CD14-positive monocyte (primary cell): ENCODE measurements at regions not wholly inside any gene's neighbourhood (a gene's known extent, or its start where the extent isn't known, plus 50 kb on each side); places are given as distances from the start of the nearest gene placed in this dataset.

Experiments used
- DNase-seq, 3 donors: peaks; one replicate each; pipeline ENCODE4 v3.0.0-alpha.2; 2011 to 2022
- H2AFZ ChIP-seq: 2 replicates; pipeline ENCODE4 v1.6.0; 2012; ENCODE audit warnings: mild to moderate bottlenecking, low read depth, low read length, inconsistent platforms; ENCODE audit not compliant: insufficient read depth, poor library complexity, severe bottlenecking
- H3K27ac ChIP-seq, 2 donors: 1 replicate in 1 of 2; 2 replicates in 1 of 2; pipeline ENCODE4 v1.5.1; 2012 to 2013; ENCODE audit warnings: low read length in 2 of 2, control low read depth in 1 of 2, inconsistent platforms in 1 of 2, low read depth in 1 of 2, mild to moderate bottlenecking in 1 of 2
- H3K27me3 ChIP-seq, 2 donors: one replicate each; pipeline versions ENCODE4 v1.6.0 to v1.6.1; 2011 to 2013; ENCODE audit warnings: low read length in 2 of 2; ENCODE audit not compliant: control insufficient read depth in 2 of 2, insufficient read depth in 2 of 2
- H3K36me3 ChIP-seq, 2 donors: replicated peaks in 1 of 2; 1 replicate in 1 of 2; 2 replicates in 1 of 2; pipeline versions ENCODE4 v1.5.1 to v1.6.1; 2012 to 2013; ENCODE audit warnings: low read length in 2 of 2, control low read depth in 1 of 2, inconsistent platforms in 1 of 2, mild to moderate bottlenecking in 1 of 2; ENCODE audit not compliant: insufficient read depth in 2 of 2, control insufficient read depth in 1 of 2
- H3K4me1 ChIP-seq, 2 donors: 1 replicate in 1 of 2; 2 replicates in 1 of 2; pipeline versions ENCODE4 v1.5.1 to v1.6.1; 2012 to 2013; ENCODE audit warnings: low read length in 2 of 2, control low read depth in 1 of 2, inconsistent platforms in 1 of 2, mild to moderate bottlenecking in 1 of 2, moderate library complexity in 1 of 2; ENCODE audit not compliant: insufficient read depth in 2 of 2, control insufficient read depth in 1 of 2
- H3K4me2 ChIP-seq: replicated peaks from 2 replicates; pipeline ENCODE3; 2012; ENCODE audit warnings: low read length, moderate library complexity, mild to moderate bottlenecking; ENCODE audit not compliant: poor library complexity, severe bottlenecking; ENCODE audit errors: extremely low read depth
- H3K4me3 ChIP-seq, 3 experiments: fragments of 200-600 bp in 1 of 3; sonication (generic) in 1 of 3; replicated peaks in 1 of 3; 1 replicate in 2 of 3; 2 replicates in 1 of 3; pipeline ENCODE4 v1.5.1; 2011 to 2013; ENCODE audit warnings: low read length in 3 of 3, mild to moderate bottlenecking in 3 of 3, control low read depth in 2 of 3, low read depth in 2 of 3, inconsistent platforms in 1 of 3, moderate library complexity in 1 of 3
- H3K79me2 ChIP-seq: 2 replicates; pipeline ENCODE4 v1.6.0; 2012; ENCODE audit warnings: mild to moderate bottlenecking, control low read depth, inconsistent platforms, low read length, moderate library complexity; ENCODE audit not compliant: insufficient read depth
- H3K9ac ChIP-seq: 2 replicates; pipeline ENCODE4 v1.6.0; 2017; ENCODE audit warnings: low read length, mild to moderate bottlenecking; ENCODE audit not compliant: insufficient read depth, poor library complexity, severe bottlenecking
- H3K9me3 ChIP-seq, 2 donors: replicated peaks in 1 of 2; 1 replicate in 1 of 2; 2 replicates in 1 of 2; pipeline versions ENCODE4 v1.5.1 to v1.6.1; 2012 to 2013; ENCODE audit warnings: low read length in 2 of 2, control low read depth in 1 of 2; ENCODE audit not compliant: control insufficient read depth in 1 of 2, insufficient read depth in 1 of 2
- H4K20me1 ChIP-seq: 2 replicates; pipeline ENCODE4 v1.6.0; 2012; ENCODE audit warnings: mild to moderate bottlenecking, low read length, control low read depth, moderate library complexity; ENCODE audit not compliant: insufficient read depth
- H3K27ac Mint-ChIP-seq, 7 donors: one replicate each; pipeline ENCODE4 v1.8.0; 2020; ENCODE audit warnings: mild to moderate bottlenecking in 7 of 7, mixed read lengths in 7 of 7, moderate library complexity in 6 of 7, inconsistent platforms in 2 of 7
- H3K27me3 Mint-ChIP-seq, 3 donors: one replicate each; pipeline ENCODE4 v1.8.0; 2021 to 2022; ENCODE audit warnings: low read depth in 3 of 3, mild to moderate bottlenecking in 3 of 3, mixed read lengths in 3 of 3, moderate library complexity in 3 of 3, inconsistent platforms in 1 of 3
- H3K36me3 Mint-ChIP-seq, 2 donors: one replicate each; pipeline ENCODE4 v1.8.0; 2020; ENCODE audit warnings: mixed read lengths in 2 of 2, inconsistent platforms in 1 of 2, mild to moderate bottlenecking in 1 of 2
- H3K4me1 Mint-ChIP-seq: one replicate; pipeline ENCODE4 v1.8.0; 2020; ENCODE audit warnings: mild to moderate bottlenecking, mixed read lengths
- H3K4me3 Mint-ChIP-seq, 2 donors: one replicate each; pipeline ENCODE4 v1.8.0; 2020; ENCODE audit warnings: mild to moderate bottlenecking in 2 of 2, mixed read lengths in 2 of 2, moderate library complexity in 1 of 2
- H3K9me3 Mint-ChIP-seq, 7 donors: one replicate each; pipeline ENCODE4 v1.8.0; 2020 to 2022; ENCODE audit warnings: mixed read lengths in 7 of 7, mild to moderate bottlenecking in 6 of 7, moderate library complexity in 6 of 7, inconsistent platforms in 2 of 7
- WGBS: methylation state at CpG from one replicate; pipeline ENCODE4 v1.1.5; 2013; ENCODE audit warnings: missing lambda C conversion rate; ENCODE audit not compliant: insufficient coverage; 5-methylcytosine and 5-hydroxymethylcytosine counted together
- intact Hi-C, 2 donors: fragments of 100-400 bp; cut with micrococcal nuclease; formaldehyde crosslinking; loops; one replicate each; pipeline versions ENCODE4 v1.15.0 to v1.15.1; 2023
- TF ChIP-seq, protein P1 (sequence below): fragments of 200-600 bp; IDR thresholded peaks from one replicate; pipeline ENCODE4 v1.8.0; 2022; ENCODE audit warnings: antibody characterized with exemption, mild to moderate bottlenecking

DNA sequence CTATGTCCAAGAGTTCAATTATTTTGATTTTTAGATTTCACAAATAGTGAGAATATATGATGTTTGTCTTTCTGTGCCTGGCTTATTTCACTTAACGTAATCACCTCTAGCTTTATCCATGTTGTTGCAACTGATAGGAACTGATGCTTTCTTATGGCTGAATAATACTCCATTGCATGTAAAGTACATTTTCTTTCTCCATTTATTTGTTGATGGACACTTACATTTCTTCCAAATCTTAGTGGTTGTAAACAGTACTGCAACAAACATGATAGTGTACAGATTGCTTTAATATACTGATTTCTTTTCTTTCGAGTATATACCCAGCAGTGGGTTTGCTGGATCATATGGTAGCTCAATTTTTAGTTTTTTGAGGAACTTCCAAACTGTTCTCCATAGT is 600.6 kb upstream of the SEMA6D start:
- H4K20me1 ChIP-seq, result no peaks in the 10 kb centered on the region
- no peaks in the 10 kb centered on the region for H3K4me1 ChIP-seq
- Mint-ChIP-seq H3K4me3 (no peak overlapping the region), H3K9me3 (peaks cover 0 to 11% (median 7%) of the 10 kb centered on the region in 7 donors), H3K27ac (no peak overlapping the region), H3K4me1 (no peaks in the 10 kb centered on the region), H3K27me3 (peaks cover 2 to 3% (median 2%) of the 10 kb centered on the region in 3 donors), H3K36me3 (no peaks in the 10 kb centered on the region)
- TF ChIP-seq, protein P1, sequence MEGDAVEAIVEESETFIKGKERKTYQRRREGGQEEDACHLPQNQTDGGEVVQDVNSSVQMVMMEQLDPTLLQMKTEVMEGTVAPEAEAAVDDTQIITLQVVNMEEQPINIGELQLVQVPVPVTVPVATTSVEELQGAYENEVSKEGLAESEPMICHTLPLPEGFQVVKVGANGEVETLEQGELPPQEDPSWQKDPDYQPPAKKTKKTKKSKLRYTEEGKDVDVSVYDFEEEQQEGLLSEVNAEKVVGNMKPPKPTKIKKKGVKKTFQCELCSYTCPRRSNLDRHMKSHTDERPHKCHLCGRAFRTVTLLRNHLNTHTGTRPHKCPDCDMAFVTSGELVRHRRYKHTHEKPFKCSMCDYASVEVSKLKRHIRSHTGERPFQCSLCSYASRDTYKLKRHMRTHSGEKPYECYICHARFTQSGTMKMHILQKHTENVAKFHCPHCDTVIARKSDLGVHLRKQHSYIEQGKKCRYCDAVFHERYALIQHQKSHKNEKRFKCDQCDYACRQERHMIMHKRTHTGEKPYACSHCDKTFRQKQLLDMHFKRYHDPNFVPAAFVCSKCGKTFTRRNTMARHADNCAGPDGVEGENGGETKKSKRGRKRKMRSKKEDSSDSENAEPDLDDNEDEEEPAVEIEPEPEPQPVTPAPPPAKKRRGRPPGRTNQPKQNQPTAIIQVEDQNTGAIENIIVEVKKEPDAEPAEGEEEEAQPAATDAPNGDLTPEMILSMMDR, result no peak
- H3K36me3 ChIP-seq, result no peaks in the 10 kb centered on the region
- no peaks in the 10 kb centered on the region for H3K79me2 ChIP-seq
- H3K4me3 ChIP-seq, result no peak overlapping the region
- H3K9me3 ChIP-seq, result peaks cover 5 to 8% of the 10 kb centered on the region in 2 donors
- intact Hi-C loops, result no loop called here
- H2AFZ ChIP-seq, result no peak overlapping the region
- H3K27me3 ChIP-seq, result no peaks in the 10 kb centered on the region
- no peak overlapping the region for H3K9ac ChIP-seq
- no peak overlapping the region for H3K4me2 ChIP-seq
- WGBS, result no CpG with 5 or more reads among the region's 2 CpGs
- no peak for DNase-seq
- H3K27ac ChIP-seq, result no peak overlapping the region

GRCh38 chr15:47119349-47119748 is 598.0 kb upstream of the SEMA6D start:
- H3K4me2 ChIP-seq, result no peak overlapping the region
- Mint-ChIP-seq H3K36me3 (no peaks in the 10 kb centered on the region), H3K4me3 (no peak overlapping the region)

More at GRCh38 chr15:47119349-47119748, 598.0 kb upstream of the SEMA6D start:
- TF ChIP-seq, protein P1, result no peak
- Histone ChIP-seq H3K36me3 (no peaks in the 10 kb centered on the region), H3K4me1 (no peaks in the 10 kb centered on the region), H3K79me2 (no peaks in the 10 kb centered on the region), H4K20me1 (no peaks in the 10 kb centered on the region), H3K27me3 (no peaks in the 10 kb centered on the region), H2AFZ (no peak overlapping the region), H3K27ac (no peak overlapping the region), H3K9me3 (peaks cover 5 to 8% of the 10 kb centered on the region in 2 donors), H3K9ac (no peak overlapping the region), H3K4me3 (no peak overlapping the region)
- Mint-ChIP-seq H3K27me3 (peaks cover 2 to 3% (median 2%) of the 10 kb centered on the region in 3 donors), H3K4me1 (no peaks in the 10 kb centered on the region), H3K27ac (no peak overlapping the region), H3K9me3 (peaks cover 3 to 9% (median 7%) of the 10 kb centered on the region in 7 donors)
- DNase-seq, result no peak
- intact Hi-C loops, result no loop called here
